ENCODE measurements at regions not wholly inside any gene's neighbourhood (a gene's known extent, or its start where the extent isn't known, plus 50 kb on each side); places are given as distances from the start of the nearest gene placed in this dataset.

DNA sequence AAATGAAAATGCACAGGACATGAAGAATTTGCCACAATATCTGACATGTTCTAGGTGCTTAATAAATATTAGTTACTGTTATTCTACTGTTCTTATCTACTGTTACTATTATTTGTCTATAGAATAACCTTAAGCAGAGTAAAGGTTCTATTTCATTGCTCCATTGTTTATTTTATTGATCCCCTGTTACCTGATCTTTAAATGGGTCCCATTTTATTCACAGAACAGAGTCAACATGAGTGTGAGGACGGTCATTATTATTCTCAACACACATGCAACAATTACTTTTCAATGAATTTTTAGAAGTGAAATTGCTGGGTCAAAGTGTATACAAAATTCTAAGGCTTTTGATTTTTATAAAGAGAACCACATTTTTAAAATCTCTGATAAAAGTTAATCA, 186.9 kb downstream of the AHR start:
- TF ChIP-seq, protein P1, sequence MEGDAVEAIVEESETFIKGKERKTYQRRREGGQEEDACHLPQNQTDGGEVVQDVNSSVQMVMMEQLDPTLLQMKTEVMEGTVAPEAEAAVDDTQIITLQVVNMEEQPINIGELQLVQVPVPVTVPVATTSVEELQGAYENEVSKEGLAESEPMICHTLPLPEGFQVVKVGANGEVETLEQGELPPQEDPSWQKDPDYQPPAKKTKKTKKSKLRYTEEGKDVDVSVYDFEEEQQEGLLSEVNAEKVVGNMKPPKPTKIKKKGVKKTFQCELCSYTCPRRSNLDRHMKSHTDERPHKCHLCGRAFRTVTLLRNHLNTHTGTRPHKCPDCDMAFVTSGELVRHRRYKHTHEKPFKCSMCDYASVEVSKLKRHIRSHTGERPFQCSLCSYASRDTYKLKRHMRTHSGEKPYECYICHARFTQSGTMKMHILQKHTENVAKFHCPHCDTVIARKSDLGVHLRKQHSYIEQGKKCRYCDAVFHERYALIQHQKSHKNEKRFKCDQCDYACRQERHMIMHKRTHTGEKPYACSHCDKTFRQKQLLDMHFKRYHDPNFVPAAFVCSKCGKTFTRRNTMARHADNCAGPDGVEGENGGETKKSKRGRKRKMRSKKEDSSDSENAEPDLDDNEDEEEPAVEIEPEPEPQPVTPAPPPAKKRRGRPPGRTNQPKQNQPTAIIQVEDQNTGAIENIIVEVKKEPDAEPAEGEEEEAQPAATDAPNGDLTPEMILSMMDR (IDR thresholded peaks at IDR 0.05) = no peak
- no peak for TF ChIP-seq POLR2A (IDR thresholded peaks at IDR 0.05)

Data from right lobe of liver (tissue), 4 donors.